ENCODE measurements at regions not wholly inside any gene's neighbourhood (a gene's known extent, or its start where the extent isn't known, plus 50 kb on each side); places are given as distances from the start of the nearest gene placed in this dataset.

DNA sequence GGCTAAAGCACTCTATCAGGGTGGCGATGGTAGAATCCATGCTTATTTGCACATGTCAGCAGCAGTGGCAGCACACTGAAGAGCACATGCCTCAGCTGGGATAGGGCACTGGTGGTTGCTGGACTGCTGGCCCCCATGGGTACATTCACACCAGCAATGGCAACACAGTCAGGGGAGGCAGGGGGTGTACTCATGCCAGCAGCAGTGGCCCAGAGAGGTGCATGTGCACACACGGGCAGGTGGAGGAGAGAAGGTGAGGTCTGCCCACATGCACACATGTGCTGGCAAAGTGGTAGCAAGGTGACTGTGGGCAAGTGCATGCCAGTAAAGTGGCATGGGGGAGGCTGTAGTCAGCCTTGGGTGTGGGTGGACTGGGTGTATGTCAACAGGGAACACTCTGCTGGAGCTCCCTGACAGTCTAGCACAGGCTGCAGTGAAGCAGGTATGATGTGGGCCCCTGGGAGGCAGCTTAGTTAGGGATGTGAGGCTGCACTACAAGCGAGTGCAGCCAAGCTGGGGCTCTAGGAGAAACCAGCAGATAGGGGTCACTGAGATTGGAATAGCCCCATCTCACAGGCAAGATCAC lies 53.9 kb upstream of the NPAP1 start:
- no peak for DNase-seq (ENCODE audit: low spot score)
- TF ChIP-seq, protein P1, sequence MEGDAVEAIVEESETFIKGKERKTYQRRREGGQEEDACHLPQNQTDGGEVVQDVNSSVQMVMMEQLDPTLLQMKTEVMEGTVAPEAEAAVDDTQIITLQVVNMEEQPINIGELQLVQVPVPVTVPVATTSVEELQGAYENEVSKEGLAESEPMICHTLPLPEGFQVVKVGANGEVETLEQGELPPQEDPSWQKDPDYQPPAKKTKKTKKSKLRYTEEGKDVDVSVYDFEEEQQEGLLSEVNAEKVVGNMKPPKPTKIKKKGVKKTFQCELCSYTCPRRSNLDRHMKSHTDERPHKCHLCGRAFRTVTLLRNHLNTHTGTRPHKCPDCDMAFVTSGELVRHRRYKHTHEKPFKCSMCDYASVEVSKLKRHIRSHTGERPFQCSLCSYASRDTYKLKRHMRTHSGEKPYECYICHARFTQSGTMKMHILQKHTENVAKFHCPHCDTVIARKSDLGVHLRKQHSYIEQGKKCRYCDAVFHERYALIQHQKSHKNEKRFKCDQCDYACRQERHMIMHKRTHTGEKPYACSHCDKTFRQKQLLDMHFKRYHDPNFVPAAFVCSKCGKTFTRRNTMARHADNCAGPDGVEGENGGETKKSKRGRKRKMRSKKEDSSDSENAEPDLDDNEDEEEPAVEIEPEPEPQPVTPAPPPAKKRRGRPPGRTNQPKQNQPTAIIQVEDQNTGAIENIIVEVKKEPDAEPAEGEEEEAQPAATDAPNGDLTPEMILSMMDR (IDR thresholded peaks at IDR 0.05; ENCODE audit: extremely low read depth, insufficient read depth, missing control alignments): no peak
- in situ Hi-C loops (cut with MboI; ENCODE audit: low pct_unique_long_range_greater_than_20kb, low sequenced_read_pairs, unreplicated experiment): no loop called here
